T-helper 2 cell treated with Interferon-gamma antibody and Interleukin-4, amounts not matched to agents 5 μg/mL and 100 μg/mL, for 36 hours (primary cell): ENCODE measurements at regions not wholly inside any gene's neighbourhood (a gene's known extent, or its start where the extent isn't known, plus 50 kb on each side); places are given as distances from the start of the nearest gene placed in this dataset.

Experiments
- DNase-seq: peaks from one replicate; pipeline ENCODE4 v3.0.0; 2021; ENCODE audit warnings: low spot score
- H3K27ac Mint-ChIP-seq: one replicate; pipeline ENCODE4 v1.8.0; 2021; ENCODE audit warnings: mild to moderate bottlenecking, mixed read lengths
- H3K27me3 Mint-ChIP-seq: one replicate; pipeline ENCODE4 v1.8.0; 2021; ENCODE audit warnings: low read depth, mixed read lengths
- H3K36me3 Mint-ChIP-seq: one replicate; pipeline ENCODE4 v1.8.0; 2021; ENCODE audit warnings: low read depth, mixed read lengths
- H3K4me1 Mint-ChIP-seq: one replicate; pipeline ENCODE4 v1.8.0; 2021; ENCODE audit warnings: low read depth, mixed read lengths
- H3K4me3 Mint-ChIP-seq: one replicate; pipeline ENCODE4 v1.8.0; 2022; ENCODE audit warnings: mild to moderate bottlenecking, moderate library complexity, mixed read lengths
- H3K9me3 Mint-ChIP-seq: one replicate; pipeline ENCODE4 v1.8.0; 2021; ENCODE audit warnings: mixed read lengths

GRCh38 chr2:143819190-143819735 lies 690.0 kb downstream of the ARHGAP15 start:
- H3K4me3 Mint-ChIP-seq = no peak overlapping the region
- no peaks in the 10 kb centered on the region for H3K4me1 Mint-ChIP-seq
- no peaks in the 10 kb centered on the region for H3K9me3 Mint-ChIP-seq
- no peaks in the 10 kb centered on the region for H3K36me3 Mint-ChIP-seq
- DNase-seq = no peak
- no peak overlapping the region for H3K27ac Mint-ChIP-seq
- peaks cover 10% of the 10 kb centered on the region for H3K27me3 Mint-ChIP-seq
